ENCODE measurements at regions not wholly inside any gene's neighbourhood (a gene's known extent, or its start where the extent isn't known, plus 50 kb on each side); places are given as distances from the start of the nearest gene placed in this dataset.

DNA sequence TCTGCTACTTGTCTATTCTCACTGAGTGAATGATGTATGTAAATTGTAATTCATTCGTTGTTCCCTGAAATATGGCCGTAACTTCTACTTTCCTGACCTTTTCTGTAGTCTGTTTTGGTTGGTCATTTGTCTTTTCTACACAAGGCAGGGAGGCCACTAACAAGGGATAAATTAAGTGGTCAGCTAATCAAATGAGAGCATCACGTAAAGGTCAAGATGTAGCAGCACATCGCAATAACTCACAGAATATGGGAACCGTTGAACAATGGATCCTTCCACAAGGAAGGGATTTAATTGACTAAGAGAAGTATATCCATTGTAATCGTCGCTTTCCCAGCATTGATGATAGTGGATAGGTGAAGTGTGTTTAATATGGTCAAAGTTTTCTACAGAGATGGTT is 171.1 kb downstream of the DMRT2 start:
- Mint-ChIP-seq H3K9me3 (ENCODE audit: low read depth) (no peaks in the 10 kb centered on the region), H3K4me3 (no peak overlapping the region), H3K36me3 (no peaks in the 10 kb centered on the region), H3K27ac (no peak overlapping the region), H3K4me1 (ENCODE audit: low read depth) (no peaks in the 10 kb centered on the region), H3K27me3 (no peaks in the 10 kb centered on the region)

DNA sequence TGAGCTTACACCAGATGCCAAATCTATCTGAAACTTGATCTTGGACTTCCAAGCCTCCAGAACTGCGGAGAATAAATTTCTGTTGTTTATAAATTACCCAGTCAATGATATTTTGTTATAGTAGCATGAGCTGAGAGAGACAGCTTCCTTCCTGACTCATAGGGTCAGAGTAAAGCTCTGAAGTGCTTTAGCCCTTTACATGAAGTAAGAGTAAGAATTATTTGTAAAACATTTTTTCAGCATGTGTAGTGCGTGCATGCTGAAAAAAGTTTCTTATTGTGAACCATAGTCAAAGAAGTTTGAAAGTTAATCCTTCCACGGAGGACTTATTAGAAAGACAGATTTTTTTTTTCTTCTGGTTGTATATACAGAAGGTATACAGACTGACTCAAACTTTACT is 172.4 kb downstream of the DMRT2 start:
- Mint-ChIP-seq H3K4me1 (ENCODE audit: low read depth) (no peaks in the 10 kb centered on the region), H3K27me3 (no peaks in the 10 kb centered on the region), H3K9me3 (ENCODE audit: low read depth) (no peaks in the 10 kb centered on the region), H3K4me3 (no peak overlapping the region), H3K36me3 (no peaks in the 10 kb centered on the region), H3K27ac (no peak overlapping the region)

DNA sequence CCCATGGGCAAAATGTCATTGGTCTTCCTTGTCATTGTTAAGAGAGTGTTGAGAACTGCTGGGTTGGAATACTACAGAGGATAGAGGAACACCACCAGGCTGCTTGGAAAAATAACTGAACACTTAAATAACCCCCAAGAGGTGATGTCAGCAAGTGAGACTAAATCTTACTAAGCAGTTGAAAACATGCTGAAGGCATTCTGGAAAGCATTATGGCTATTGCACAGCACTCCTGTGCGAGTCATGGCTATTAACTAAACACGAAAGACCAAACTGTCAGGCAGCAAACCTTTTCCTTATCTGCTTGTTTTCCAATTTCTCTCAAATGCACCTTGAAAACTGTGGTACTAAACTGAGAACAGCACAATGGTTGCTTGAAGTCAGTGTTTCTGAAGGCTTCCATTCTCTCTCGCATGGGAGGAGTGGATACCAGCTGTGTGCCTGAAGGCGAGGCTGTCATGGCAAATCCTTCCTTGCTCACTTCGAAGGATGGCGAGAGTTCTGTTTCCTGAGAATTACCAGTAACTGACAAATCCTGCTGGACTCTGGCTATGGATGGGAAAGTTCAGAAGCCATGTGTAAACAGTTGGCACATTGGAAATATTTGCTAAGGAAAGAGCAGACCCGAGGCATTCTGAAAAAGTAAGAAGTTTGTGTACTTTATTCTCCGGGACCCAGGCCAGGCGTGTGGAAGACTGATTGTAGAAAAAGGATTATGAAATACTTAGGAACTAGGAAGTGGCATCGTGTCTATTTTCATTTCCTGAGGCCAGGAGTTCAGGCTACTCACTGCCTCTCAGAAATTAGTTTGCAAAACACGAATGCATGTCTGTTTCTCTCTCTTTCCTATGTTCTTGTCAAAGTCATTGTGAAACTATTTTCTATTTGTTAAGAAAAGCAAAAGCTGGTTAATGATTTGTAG is 182.1 kb downstream of the DMRT2 start:
- Mint-ChIP-seq H3K27ac (no peak overlapping the region), H3K9me3 (ENCODE audit: low read depth) (no peaks in the 10 kb centered on the region), H3K4me3 (no peak overlapping the region), H3K36me3 (no peaks in the 10 kb centered on the region), H3K4me1 (ENCODE audit: low read depth) (no peaks in the 10 kb centered on the region), H3K27me3 (no peaks in the 10 kb centered on the region)

DNA sequence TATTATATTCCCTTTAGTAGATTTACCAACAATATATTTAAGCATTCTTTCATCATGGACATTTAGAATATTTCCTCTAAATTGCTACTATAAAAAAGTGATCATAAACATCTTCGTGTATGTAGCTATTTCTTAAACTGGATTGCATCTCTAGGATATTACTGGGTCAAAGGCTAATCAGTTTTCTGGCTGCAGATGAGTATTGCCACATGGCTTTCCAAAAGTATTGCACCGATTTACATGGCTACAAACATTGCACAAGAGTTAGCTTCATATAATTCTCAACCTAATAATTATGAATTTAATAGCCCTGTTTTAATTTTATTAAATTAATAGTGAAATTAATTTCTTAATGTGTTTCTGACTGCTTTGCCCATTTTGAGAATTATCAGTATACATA is 183.4 kb downstream of the DMRT2 start:
- Mint-ChIP-seq H3K27ac (no peak overlapping the region), H3K4me1 (ENCODE audit: low read depth) (no peaks in the 10 kb centered on the region), H3K27me3 (no peaks in the 10 kb centered on the region), H3K36me3 (no peaks in the 10 kb centered on the region), H3K4me3 (no peak overlapping the region), H3K9me3 (ENCODE audit: low read depth) (no peaks in the 10 kb centered on the region)

DNA sequence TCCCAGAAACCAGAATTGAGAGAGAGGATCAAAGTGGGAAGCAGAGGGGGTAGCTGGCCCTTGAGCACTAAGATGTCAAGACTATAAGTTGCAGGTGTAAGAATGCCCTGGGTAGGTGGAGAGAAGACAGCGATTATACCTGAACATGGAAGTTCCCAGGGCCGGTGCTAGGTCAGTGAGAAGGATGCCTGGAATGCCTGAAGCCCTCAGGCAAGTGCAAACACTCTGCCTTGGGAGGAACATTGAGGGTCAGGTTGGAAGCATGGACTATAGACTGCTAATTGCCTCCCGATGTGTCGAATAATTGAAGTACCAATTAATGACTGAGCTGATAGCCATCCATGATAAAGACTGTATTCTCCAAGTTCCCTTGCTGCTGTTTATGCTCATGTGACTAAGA is 185.5 kb downstream of the DMRT2 start:
- Mint-ChIP-seq H3K4me3 (no peak overlapping the region), H3K4me1 (ENCODE audit: low read depth) (no peaks in the 10 kb centered on the region), H3K36me3 (no peaks in the 10 kb centered on the region), H3K27me3 (peaks cover 4% of the 10 kb centered on the region), H3K27ac (no peak overlapping the region), H3K9me3 (ENCODE audit: low read depth) (no peaks in the 10 kb centered on the region)

DNA sequence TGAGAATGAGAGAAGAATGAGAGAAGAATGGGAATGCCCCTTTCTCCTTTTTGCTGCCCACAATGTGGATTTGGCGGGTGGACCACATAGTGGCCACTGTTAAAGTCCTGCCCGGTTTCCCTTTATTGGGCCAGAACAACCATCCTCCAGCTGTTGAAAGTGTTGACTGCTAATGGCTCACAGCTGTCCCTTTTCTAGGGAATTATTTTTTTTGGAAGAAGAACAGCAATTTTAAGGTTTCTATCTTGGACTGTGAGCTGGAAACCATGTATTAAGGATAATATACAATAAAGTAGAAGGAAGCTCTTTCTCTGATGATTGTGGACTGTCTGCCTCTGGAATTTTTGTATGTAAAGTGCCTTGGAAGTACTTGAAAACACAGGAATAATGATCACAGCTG is 185.9 kb downstream of the DMRT2 start:
- Mint-ChIP-seq H3K4me3 (no peak overlapping the region), H3K9me3 (ENCODE audit: low read depth) (no peaks in the 10 kb centered on the region), H3K27ac (no peak overlapping the region), H3K36me3 (no peaks in the 10 kb centered on the region), H3K4me1 (ENCODE audit: low read depth) (no peaks in the 10 kb centered on the region), H3K27me3 (peaks cover 4% of the 10 kb centered on the region)

DNA sequence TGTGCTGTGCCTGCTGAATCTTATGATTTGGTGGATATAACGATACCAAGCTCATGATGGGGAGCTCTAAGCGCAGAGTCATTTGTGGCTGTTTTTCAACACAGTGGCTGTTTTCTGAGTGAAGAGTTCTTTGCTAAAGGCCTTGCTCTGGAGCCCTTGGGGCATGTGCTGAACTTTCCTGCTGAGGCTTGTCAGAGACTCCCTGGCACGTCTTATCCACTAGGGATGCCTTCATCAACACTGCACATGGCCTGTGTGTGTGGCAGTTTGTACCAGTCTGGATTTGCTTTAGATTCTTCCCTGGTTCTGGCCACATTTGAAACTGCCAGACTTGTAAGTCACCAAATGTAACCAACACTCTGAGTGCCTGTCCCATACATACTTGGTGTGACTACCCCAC is 188.2 kb downstream of the DMRT2 start:
- H3K36me3 Mint-ChIP-seq, result no peaks in the 10 kb centered on the region
- no peaks in the 10 kb centered on the region for H3K4me1 Mint-ChIP-seq (ENCODE audit: low read depth)
- H3K9me3 Mint-ChIP-seq (ENCODE audit: low read depth), result no peaks in the 10 kb centered on the region
- peaks cover 6% of the 10 kb centered on the region for H3K27me3 Mint-ChIP-seq
- no peak overlapping the region for H3K27ac Mint-ChIP-seq
- H3K4me3 Mint-ChIP-seq, result no peak overlapping the region

DNA sequence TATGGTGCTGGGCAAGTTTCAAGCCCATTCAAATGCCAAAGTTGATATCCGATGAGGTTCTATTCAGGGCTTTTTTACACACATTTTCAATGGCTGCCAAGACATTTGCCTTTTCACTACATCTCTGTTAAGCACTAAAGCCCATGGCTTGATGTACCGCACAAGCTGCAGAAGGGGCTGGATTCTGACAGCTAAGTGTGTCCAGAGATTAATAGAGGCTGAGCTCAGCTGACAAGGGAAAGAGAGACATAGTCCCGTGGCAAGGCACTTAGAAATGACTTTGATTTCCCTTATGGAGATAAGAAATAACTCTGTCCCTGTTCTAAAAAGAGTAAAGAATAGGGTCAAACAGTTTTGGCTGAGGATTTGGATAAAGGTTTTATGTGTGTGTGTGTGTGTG is 198.6 kb downstream of the DMRT2 start:
- Mint-ChIP-seq H3K36me3 (no peaks in the 10 kb centered on the region), H3K4me3 (no peak overlapping the region), H3K4me1 (ENCODE audit: low read depth) (no peaks in the 10 kb centered on the region), H3K9me3 (ENCODE audit: low read depth) (no peaks in the 10 kb centered on the region), H3K27me3 (peaks cover 4% of the 10 kb centered on the region), H3K27ac (no peak overlapping the region)

DNA sequence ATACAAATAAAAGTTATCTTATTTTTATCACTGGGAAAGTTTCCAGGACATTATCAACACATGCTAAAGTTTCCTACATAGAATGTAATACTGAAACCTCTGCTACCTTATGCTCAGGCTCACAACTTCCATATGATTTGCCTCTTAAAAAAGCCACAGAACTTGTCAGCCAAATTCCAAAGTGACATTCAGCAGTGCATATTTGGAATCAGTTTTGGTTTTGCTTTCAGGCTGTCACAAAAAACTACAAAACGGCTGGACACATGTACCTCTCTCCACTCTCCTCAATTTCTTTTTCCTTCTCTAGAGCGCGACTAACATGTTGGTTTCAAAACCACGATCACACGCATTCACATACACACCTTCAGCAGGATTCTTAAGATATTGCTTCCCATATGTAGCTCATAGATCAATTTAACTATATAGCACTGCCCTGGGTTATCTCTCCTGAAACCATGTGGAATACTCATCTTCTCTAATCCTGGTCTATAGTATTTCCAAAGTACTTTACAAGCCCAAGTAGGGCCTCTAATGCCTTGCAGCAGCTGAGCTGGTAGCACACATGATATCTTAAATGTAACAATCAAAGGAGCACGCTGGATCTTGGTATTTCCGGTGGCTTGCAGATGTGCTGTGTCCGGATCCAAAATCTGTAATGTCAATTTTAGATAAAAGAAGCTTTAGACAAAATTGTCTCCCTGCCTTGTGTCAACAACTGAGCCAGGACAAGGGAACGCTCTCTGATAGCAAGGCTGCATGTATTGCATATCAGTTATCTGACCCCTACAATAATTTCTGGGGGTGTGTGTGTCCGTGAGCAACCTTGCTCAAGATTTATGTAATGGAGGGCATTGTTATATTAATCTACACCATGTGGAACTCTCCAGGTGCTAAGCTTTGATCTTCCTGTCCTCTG is 203.2 kb downstream of the DMRT2 start:
- no peaks in the 10 kb centered on the region for H3K9me3 Mint-ChIP-seq (ENCODE audit: low read depth)
- no peaks in the 10 kb centered on the region for H3K4me1 Mint-ChIP-seq (ENCODE audit: low read depth)
- H3K27ac Mint-ChIP-seq, result no peak overlapping the region
- peaks cover 4% of the 10 kb centered on the region for H3K27me3 Mint-ChIP-seq
- H3K36me3 Mint-ChIP-seq, result no peaks in the 10 kb centered on the region
- no peak overlapping the region for H3K4me3 Mint-ChIP-seq

DNA sequence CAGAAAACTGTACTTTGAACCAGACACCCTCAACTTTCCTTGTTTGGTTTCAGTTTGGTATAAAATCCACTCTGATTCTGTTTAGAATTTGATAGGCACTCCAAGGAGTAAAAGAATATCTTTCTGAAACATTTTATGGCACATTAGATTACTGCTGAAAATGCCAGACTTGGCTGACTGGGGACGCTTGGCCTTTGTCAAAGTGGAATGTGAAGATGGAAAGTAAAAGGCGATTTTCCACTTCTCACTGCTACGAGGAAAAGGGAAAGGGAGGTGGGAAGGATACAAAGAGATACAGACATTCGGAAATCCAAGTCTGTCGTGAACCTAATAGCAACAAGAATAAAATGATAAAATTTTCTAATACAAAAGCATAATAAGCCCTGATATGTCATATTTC is 203.9 kb downstream of the DMRT2 start:
- no peaks in the 10 kb centered on the region for H3K9me3 Mint-ChIP-seq (ENCODE audit: low read depth)
- H3K4me1 Mint-ChIP-seq (ENCODE audit: low read depth), result no peaks in the 10 kb centered on the region
- H3K36me3 Mint-ChIP-seq, result no peaks in the 10 kb centered on the region
- no peak overlapping the region for H3K27ac Mint-ChIP-seq
- H3K4me3 Mint-ChIP-seq, result no peak overlapping the region
- peaks cover 4% of the 10 kb centered on the region for H3K27me3 Mint-ChIP-seq

DNA sequence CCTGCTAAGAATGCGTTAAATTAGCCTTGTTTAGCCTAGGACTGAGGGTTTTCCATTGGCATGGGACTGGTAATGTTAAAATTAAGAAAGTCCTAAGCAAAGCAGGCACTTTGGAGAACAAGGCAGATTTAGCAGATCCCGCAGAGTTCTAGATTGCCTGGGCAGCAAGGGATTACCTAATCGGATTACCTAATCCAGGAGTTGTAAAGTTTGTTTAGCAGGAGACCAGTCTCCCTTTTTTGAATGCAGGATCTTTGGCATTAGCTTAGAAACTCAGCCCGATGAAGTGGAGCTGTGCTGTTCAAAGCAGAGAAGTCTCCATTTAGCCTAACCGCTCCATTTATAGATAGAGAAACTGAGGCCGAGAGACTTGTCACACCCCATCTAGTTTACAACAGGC is 206.0 kb downstream of the DMRT2 start:
- Mint-ChIP-seq H3K9me3 (ENCODE audit: low read depth) (no peaks in the 10 kb centered on the region), H3K36me3 (no peaks in the 10 kb centered on the region), H3K4me1 (ENCODE audit: low read depth) (no peaks in the 10 kb centered on the region), H3K4me3 (no peak overlapping the region), H3K27me3 (peaks cover 3% of the 10 kb centered on the region), H3K27ac (no peak overlapping the region)

DNA sequence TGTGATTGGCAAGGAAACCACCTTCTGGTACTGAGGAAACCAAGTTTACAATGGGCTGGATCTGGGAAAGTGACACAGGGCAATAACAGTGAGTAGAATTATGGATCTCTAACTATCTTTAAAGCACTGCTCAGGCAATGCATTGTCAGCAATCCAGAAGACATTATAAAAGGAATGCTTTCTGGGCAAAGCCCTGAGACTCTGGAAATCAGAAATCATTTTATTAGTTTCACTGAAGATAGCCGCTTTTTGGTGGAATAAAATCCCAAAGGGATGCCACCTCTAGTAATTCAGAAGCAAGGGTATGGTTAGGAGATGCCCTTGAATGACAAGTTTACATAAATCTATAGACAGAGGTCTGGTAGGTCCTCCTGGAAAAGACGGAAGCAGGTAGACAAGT is 211.1 kb downstream of the DMRT2 start:
- Mint-ChIP-seq H3K9me3 (ENCODE audit: low read depth) (no peaks in the 10 kb centered on the region), H3K4me1 (ENCODE audit: low read depth) (no peaks in the 10 kb centered on the region), H3K4me3 (no peak overlapping the region), H3K27me3 (no peaks in the 10 kb centered on the region), H3K36me3 (no peaks in the 10 kb centered on the region), H3K27ac (no peak overlapping the region)

DNA sequence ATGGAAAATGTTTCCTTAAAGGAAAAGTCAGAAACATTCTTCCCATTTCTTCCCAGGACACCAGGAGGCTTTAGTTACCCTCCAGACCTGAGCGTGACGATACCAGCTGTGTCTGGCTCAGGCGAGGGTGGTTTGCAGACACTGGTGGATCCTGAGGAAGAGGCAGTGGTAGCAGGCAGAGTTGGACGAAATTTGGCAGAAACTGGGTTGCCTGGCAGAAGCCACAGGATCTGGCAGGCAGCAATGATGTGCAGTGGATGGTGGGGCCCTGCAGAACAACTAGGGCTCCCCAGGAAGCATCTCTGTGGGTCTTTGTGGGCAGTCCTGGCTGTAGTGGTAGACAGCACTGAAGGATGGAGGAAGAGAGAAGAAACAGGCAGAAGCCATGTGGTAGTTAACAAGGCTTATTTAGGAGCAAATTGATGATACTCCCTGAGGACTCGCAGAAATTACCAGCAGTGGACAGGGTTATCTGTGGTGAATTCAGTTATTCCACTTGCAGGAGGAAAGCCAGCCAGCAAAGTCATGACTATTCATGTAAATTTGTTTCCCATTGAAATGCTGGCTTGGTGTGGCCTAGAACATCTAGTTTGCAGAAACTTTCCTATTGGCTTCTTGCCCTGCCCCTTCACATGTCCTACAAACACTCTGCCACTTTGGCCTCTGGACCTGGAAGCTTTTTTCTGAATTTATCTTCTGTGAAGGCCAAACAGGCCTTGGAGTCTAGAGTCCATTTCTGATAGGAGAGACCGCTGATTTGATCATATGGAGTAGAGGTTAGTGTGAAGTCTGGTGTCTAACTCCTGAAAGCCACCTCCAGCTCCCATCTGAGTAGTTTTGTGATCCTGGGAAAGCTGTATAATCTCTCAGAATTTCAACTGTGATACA is 212.0 kb downstream of the DMRT2 start:
- Mint-ChIP-seq H3K27ac (no peak overlapping the region), H3K27me3 (no peaks in the 10 kb centered on the region), H3K4me3 (no peak overlapping the region), H3K9me3 (ENCODE audit: low read depth) (no peaks in the 10 kb centered on the region), H3K36me3 (no peaks in the 10 kb centered on the region), H3K4me1 (ENCODE audit: low read depth) (no peaks in the 10 kb centered on the region)

DNA sequence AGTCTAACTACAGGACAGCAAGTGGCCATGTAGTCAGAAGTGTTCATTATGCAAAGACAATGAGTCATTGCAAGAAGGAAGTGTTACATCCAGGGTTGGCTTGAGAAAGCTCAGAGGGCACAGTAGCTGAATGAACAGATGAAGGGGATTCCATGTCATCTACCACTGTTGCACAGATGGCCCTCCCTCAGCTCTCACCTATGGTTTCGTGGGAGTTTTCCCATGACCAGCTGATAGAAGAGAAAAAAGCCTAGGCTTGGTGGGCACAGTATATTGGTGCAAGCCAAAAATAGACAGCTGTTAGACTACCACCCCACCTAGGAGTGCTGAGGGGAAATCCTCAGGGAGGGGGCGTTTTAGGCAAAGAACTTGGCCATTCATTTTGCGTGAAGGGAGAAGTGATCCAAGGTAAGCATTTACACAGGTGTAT is 217.0 kb downstream of the DMRT2 start:
- no peaks in the 10 kb centered on the region for H3K27me3 Mint-ChIP-seq

More for the DNA sequence above, 217.0 kb downstream of the DMRT2 start:
- H3K4me3 Mint-ChIP-seq, result no peak overlapping the region
- no peaks in the 10 kb centered on the region for H3K9me3 Mint-ChIP-seq (ENCODE audit: low read depth)
- no peak overlapping the region for H3K27ac Mint-ChIP-seq
- no peaks in the 10 kb centered on the region for H3K4me1 Mint-ChIP-seq (ENCODE audit: low read depth)
- no peaks in the 10 kb centered on the region for H3K36me3 Mint-ChIP-seq
